ENCODE measurements at regions not wholly inside any gene's neighbourhood (a gene's known extent, or its start where the extent isn't known, plus 50 kb on each side); places are given as distances from the start of the nearest gene placed in this dataset.

GRCh38 chr15:58348095-58348812 is 83.5 kb upstream of the LIPC start:
- H3K27me3 ChIP-seq (ENCODE audit: control insufficient read depth in 1 of 2, insufficient read depth in 2 of 2, low read length in 2 of 2): peaks cover 0 to 4% of the 10 kb centered on the region in 2 experiments; a peak in 1 of 5 replicates
- WGBS (ENCODE audit: low lambda C conversion rate): 0% methylated on average over 1 of the region's 1 CpG
- H3K4me3 ChIP-seq (replicated peaks in 1 of 3; ENCODE audit: insufficient read depth in 1 of 3, low read depth in 2 of 3, low read length in 3 of 3): no peak overlapping the region
- no peaks in the 10 kb centered on the region for H3K36me3 ChIP-seq (replicated peaks in 1 of 2; ENCODE audit: control insufficient read depth in 1 of 2, insufficient read depth in 2 of 2, low read length in 2 of 2)
- intact Hi-C loops (cut with micrococcal nuclease; ENCODE audit: unreplicated experiment) (no loop called here), in situ Hi-C loops (cut with HindIII; ENCODE audit: extremely low pct_ligation_motif_present, low pct_unique_long_range_greater_than_20kb) (no loop called here)
- no peak overlapping the region for H3K9ac ChIP-seq (ENCODE audit: insufficient read depth, low read depth, low read length)
- FAIRE-seq (no peak), DNase-seq (ENCODE audit: low spot score) (peak; percentile 50), ATAC-seq (peak; percentile 82)
- H4K20me1 ChIP-seq (ENCODE audit: insufficient read depth, low read length): no peaks in the 10 kb centered on the region
- H2AFZ ChIP-seq (ENCODE audit: low read length): no peak overlapping the region
- peaks cover 8% of the 10 kb centered on the region for H3K4me1 ChIP-seq (ENCODE audit: insufficient read depth, low read length)
- CTCF ChIA-PET (ENCODE audit: low intra/inter-chr PET ratio, low total read pairs): no interaction called here
- POLR2A ChIA-PET: interaction anchor here (1.0 kb wide), 1 partner anchor 15 kb away, joined by 3 read pairs; no protein-coding TSS in a partner anchor
- BruUV-seq (replicated peaks): no TSS peak
- no peak overlapping the region for H3K27ac ChIP-seq (ENCODE audit: extremely low read length, insufficient read depth, low read length)
- H3K79me2 ChIP-seq (ENCODE audit: insufficient read depth, low read length): no peaks in the 10 kb centered on the region
- peak overlapping the region; percentile 44 for H3K4me2 ChIP-seq (ENCODE audit: low read depth, low read length)
- no peaks in the 10 kb centered on the region for H3K9me3 ChIP-seq (ENCODE audit: low read length)
- no peak for TF ChIP-seq ZNF7 (CRISPR knock-in tag; IDR thresholded peaks at IDR 0.05)
- TF ChIP-seq ZNF281 (CRISPR knock-in tag; IDR thresholded peaks at IDR 0.05; ENCODE audit: borderline replicate concordance): peak; percentile 80; the same call in 1 of the 2 replicates
- no peak for TF ChIP-seq ISL2 (CRISPR knock-in tag; IDR thresholded peaks at IDR 0.05)
- TF ChIP-seq HNF4G (IDR thresholded peaks at IDR 0.05; ENCODE audit: borderline replicate concordance, low read depth, low read length): no peak
- TF ChIP-seq HNF4G (CRISPR knock-in tag; IDR thresholded peaks at IDR 0.05; ENCODE audit: borderline replicate concordance, low read depth): no peak
- no peak for TF ChIP-seq NFAT5 (CRISPR knock-in tag; IDR thresholded peaks at IDR 0.05)
- no peak for TF ChIP-seq CHD4 (IDR thresholded peaks at IDR 0.05; ENCODE audit: borderline replicate concordance, low read length)
- no peak for TF ChIP-seq SKI (IDR thresholded peaks at IDR 0.05; ENCODE audit: partially characterized antibody)
- no peak for TF ChIP-seq ZBTB2 (CRISPR knock-in tag; IDR thresholded peaks at IDR 0.05; ENCODE audit: low read depth)
- TF ChIP-seq SKIL (CRISPR knock-in tag; IDR thresholded peaks at IDR 0.05; ENCODE audit: borderline replicate concordance): no peak
- no peak for TF ChIP-seq GABPA (IDR thresholded peaks at IDR 0.05; ENCODE audit: low read depth, low read length)
- no peak for TF ChIP-seq GABPA (CRISPR knock-in tag; IDR thresholded peaks at IDR 0.05; ENCODE audit: low read depth)
- TF ChIP-seq CC2D1A (CRISPR knock-in tag; IDR thresholded peaks at IDR 0.05): no peak
